HG03354 (cell line): ENCODE measurements at regions not wholly inside any gene's neighbourhood (a gene's known extent, or its start where the extent isn't known, plus 50 kb on each side); places are given as distances from the start of the nearest gene placed in this dataset.

Experiments
- ATAC-seq: cut with Tn5 transposase; IDR thresholded peaks from one replicate; pipeline ENCODE4 v1.9.1; 2021; ENCODE audit warnings: mild to moderate bottlenecking; ENCODE audit not compliant: unreplicated experiment, poor library complexity, severe bottlenecking

GRCh38 chr3:194082743-194083636, 53.0 kb upstream of the HES1 start:
- no peak for ATAC-seq

- ATAC-seq: peak; percentile 52
Observed at GRCh38 chr3:194083637-194084224, 52.2 kb upstream of the HES1 start.

GRCh38 chr3:194084284-194084683, 51.7 kb upstream of the HES1 start:
- ATAC-seq: peak; percentile 99
